HUES48 (cell line): ENCODE measurements at regions not wholly inside any gene's neighbourhood (a gene's known extent, or its start where the extent isn't known, plus 50 kb on each side); places are given as distances from the start of the nearest gene placed in this dataset.

Experiments used
- H3K27ac ChIP-seq: one replicate; pipeline ENCODE4 v1.7.0; 2013; ENCODE audit warnings: low read depth, low read length, inconsistent platforms
- H3K27me3 ChIP-seq: 2 replicates; pipeline ENCODE4 v1.6.1; 2013; ENCODE audit warnings: mild to moderate bottlenecking, low read length; ENCODE audit not compliant: control insufficient read depth, insufficient read depth
- H3K36me3 ChIP-seq: 2 replicates; pipeline ENCODE4 v1.6.1; 2013; ENCODE audit warnings: low read length; ENCODE audit not compliant: control insufficient read depth, insufficient read depth
- H3K4me1 ChIP-seq: 2 replicates; pipeline ENCODE4 v1.6.1; 2013; ENCODE audit warnings: mild to moderate bottlenecking, low read length; ENCODE audit not compliant: control insufficient read depth, insufficient read depth
- H3K4me3 ChIP-seq: 2 replicates; pipeline ENCODE4 v1.5.1; 2013; ENCODE audit warnings: mild to moderate bottlenecking, low read depth, low read length
- H3K9ac ChIP-seq: 2 replicates; pipeline ENCODE4 v1.6.1; 2013; ENCODE audit warnings: mild to moderate bottlenecking, low read depth, low read length, moderate library complexity
- H3K9me3 ChIP-seq: 2 replicates; pipeline ENCODE4 v1.6.1; 2013; ENCODE audit warnings: low read length; ENCODE audit not compliant: control insufficient read depth, insufficient read depth

- H3K9ac ChIP-seq: no peak overlapping the region
- H3K4me1 ChIP-seq: no peaks in the 10 kb centered on the region
- no peak overlapping the region for H3K4me3 ChIP-seq
- no peaks in the 10 kb centered on the region for H3K36me3 ChIP-seq
- no peaks in the 10 kb centered on the region for H3K9me3 ChIP-seq
- H3K27ac ChIP-seq: no peak overlapping the region
- H3K27me3 ChIP-seq: no peaks in the 10 kb centered on the region
Measured at GRCh38 chr3:89577637-89578530, 470.5 kb downstream of the EPHA3 start.

DNA sequence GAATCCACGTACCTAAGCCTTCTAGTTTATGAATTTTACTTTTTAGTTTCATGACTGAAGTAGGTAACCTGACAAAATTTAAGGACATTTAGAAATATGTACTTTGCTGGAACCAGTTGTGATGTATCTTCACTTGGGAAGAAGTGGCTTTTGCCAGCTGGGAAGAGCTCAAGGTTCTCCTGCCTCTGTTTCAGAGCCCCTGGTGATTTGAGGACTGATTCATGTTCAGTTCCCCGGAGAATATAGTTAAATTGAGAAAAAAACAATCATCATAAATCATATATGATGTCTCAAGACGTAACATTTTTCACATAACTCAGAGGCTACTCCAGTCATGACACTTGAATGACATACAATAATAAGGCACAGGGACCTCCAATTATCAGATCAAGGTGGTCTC, 473.4 kb downstream of the EPHA3 start:
- Histone ChIP-seq H3K27me3 (no peaks in the 10 kb centered on the region), H3K36me3 (no peaks in the 10 kb centered on the region), H3K27ac (no peak overlapping the region), H3K9me3 (no peaks in the 10 kb centered on the region), H3K4me3 (no peak overlapping the region), H3K9ac (no peak overlapping the region), H3K4me1 (no peaks in the 10 kb centered on the region)

GRCh38 chr3:89584398-89584797, 477.0 kb downstream of the EPHA3 start:
- no peaks in the 10 kb centered on the region for H3K36me3 ChIP-seq
- H3K9ac ChIP-seq: no peak overlapping the region
- no peak overlapping the region for H3K27ac ChIP-seq
- no peak overlapping the region for H3K4me3 ChIP-seq
- H3K4me1 ChIP-seq: no peaks in the 10 kb centered on the region
- no peaks in the 10 kb centered on the region for H3K27me3 ChIP-seq
- H3K9me3 ChIP-seq: no peaks in the 10 kb centered on the region

DNA sequence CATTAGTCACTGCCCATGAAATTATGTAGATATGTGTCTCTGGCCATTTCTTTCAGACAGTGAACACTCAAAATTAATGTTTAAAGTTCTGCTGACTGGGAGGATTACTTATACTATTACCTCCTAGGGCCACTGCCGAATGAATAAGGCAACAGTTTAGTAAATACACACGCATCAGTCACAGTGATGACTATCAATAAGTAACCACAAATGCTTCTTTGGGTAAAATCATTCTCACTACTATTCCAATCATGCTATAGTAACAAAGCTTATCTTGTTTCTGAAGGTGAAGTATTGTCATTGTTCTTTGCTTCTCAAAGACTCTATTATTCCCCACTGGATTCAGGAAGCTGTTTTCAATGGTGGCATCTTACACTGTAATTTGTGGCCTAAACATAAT, 478.8 kb downstream of the EPHA3 start:
- Histone ChIP-seq H3K27ac (no peak overlapping the region), H3K4me3 (no peak overlapping the region), H3K27me3 (no peaks in the 10 kb centered on the region), H3K9ac (no peak overlapping the region), H3K36me3 (no peaks in the 10 kb centered on the region), H3K4me1 (no peaks in the 10 kb centered on the region), H3K9me3 (no peaks in the 10 kb centered on the region)

DNA sequence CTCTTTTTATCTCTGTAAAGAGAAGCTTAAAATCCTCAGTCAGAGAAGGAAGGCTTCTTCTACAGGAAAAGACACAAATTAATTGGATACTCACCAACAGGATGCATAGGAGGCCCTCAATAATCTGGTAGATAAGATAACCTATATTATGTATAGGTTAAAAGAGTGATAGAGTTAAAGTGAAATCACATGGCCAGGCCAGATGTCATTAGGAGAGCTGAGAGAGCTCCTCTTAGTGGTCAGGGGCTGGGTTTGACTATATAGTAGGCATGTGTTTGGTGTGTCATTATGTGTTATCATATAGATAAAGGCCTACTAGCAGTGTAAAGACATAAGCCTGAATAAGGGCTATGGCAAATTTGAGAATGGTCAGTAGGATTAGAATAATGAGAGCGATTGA, 479.3 kb downstream of the EPHA3 start:
- Histone ChIP-seq H3K27ac (no peak overlapping the region), H3K27me3 (no peaks in the 10 kb centered on the region), H3K9ac (no peak overlapping the region), H3K4me1 (no peaks in the 10 kb centered on the region), H3K36me3 (no peaks in the 10 kb centered on the region), H3K9me3 (no peaks in the 10 kb centered on the region), H3K4me3 (no peak overlapping the region)

GRCh38 chr3:89606151-89606550, 498.7 kb downstream of the EPHA3 start:
- H3K27me3 ChIP-seq: no peaks in the 10 kb centered on the region
- H3K9me3 ChIP-seq: no peaks in the 10 kb centered on the region
- H3K36me3 ChIP-seq: no peaks in the 10 kb centered on the region
- H3K9ac ChIP-seq: no peak overlapping the region
- no peak overlapping the region for H3K27ac ChIP-seq
- H3K4me1 ChIP-seq: no peaks in the 10 kb centered on the region
- H3K4me3 ChIP-seq: no peak overlapping the region

GRCh38 chr3:89612027-89612426, 504.6 kb downstream of the EPHA3 start:
- Histone ChIP-seq H3K36me3 (no peaks in the 10 kb centered on the region), H3K27me3 (no peaks in the 10 kb centered on the region), H3K9me3 (no peaks in the 10 kb centered on the region), H3K4me3 (no peak overlapping the region), H3K27ac (no peak overlapping the region), H3K9ac (no peak overlapping the region), H3K4me1 (peaks cover 4% of the 10 kb centered on the region; the same call in 1 of the 2 replicates)

DNA sequence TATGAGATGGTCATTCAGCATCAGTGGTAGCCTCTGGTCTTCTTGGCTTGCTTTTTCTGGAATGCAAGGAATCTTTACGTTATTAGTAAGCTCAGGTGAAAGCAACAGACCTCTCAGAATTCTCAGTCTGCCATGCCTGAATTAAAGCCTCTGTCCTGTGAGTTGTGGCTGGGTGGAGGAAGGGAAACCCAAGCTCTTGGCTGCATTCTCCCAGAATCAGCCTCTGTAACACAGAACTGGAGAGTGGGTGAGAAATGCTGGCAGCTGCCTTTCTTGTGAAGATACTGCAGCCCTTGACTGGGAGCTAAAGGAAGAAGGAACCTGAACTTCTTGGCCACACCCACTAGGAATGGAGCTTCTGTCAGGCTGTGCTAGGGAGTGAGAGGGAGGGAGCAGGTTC, 505.8 kb downstream of the EPHA3 start:
- H3K4me3 ChIP-seq: no peak overlapping the region
- no peak overlapping the region for H3K9ac ChIP-seq
- no peaks in the 10 kb centered on the region for H3K9me3 ChIP-seq
- H3K4me1 ChIP-seq: peaks cover 4% of the 10 kb centered on the region; the same call in 1 of the 2 replicates
- no peak overlapping the region for H3K27ac ChIP-seq
- H3K27me3 ChIP-seq: no peaks in the 10 kb centered on the region
- H3K36me3 ChIP-seq: no peaks in the 10 kb centered on the region

GRCh38 chr3:89617706-89618105, 510.3 kb downstream of the EPHA3 start:
- H3K36me3 ChIP-seq: no peaks in the 10 kb centered on the region
- peaks cover 4% of the 10 kb centered on the region; the same call in 1 of the 2 replicates for H3K4me1 ChIP-seq
- no peak overlapping the region for H3K9ac ChIP-seq
- H3K4me3 ChIP-seq: no peak overlapping the region
- no peak overlapping the region for H3K27ac ChIP-seq
- H3K27me3 ChIP-seq: no peaks in the 10 kb centered on the region
- H3K9me3 ChIP-seq: no peaks in the 10 kb centered on the region

DNA sequence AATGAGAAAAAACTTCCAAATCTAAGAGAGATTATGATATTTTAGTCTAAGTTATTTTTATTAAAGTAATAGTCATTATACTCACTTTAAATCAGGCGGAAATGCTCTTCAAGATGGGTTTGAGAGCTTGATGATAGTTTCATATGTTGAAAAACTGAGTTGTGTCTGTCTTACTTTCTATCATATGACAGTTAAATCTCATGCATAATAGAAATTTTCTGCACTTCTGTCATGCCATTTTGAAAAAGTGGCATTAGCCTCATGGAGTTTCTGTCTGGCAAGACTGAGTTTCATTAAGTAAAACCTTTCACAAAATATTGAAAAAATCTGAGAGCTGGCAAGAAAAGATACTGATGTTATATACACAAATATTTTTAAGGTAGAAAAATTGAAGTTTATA, 511.8 kb downstream of the EPHA3 start:
- Histone ChIP-seq H3K4me3 (no peak overlapping the region), H3K36me3 (no peaks in the 10 kb centered on the region), H3K27ac (no peak overlapping the region), H3K27me3 (no peaks in the 10 kb centered on the region), H3K9ac (no peak overlapping the region), H3K4me1 (peaks cover 4% of the 10 kb centered on the region; the same call in 1 of the 2 replicates), H3K9me3 (no peaks in the 10 kb centered on the region)

GRCh38 chr3:89622063-89622700, 514.8 kb downstream of the EPHA3 start:
- Histone ChIP-seq H3K4me1 (no peaks in the 10 kb centered on the region), H3K9ac (no peak overlapping the region), H3K27me3 (no peaks in the 10 kb centered on the region), H3K4me3 (no peak overlapping the region), H3K27ac (no peak overlapping the region), H3K36me3 (no peaks in the 10 kb centered on the region), H3K9me3 (no peaks in the 10 kb centered on the region)
